Lower leg skin (tissue), 3 donors: ENCODE measurements at regions not wholly inside any gene's neighbourhood (a gene's known extent, or its start where the extent isn't known, plus 50 kb on each side); places are given as distances from the start of the nearest gene placed in this dataset.

Source experiments
- POLR2A ChIP-seq, 2 donors: fragments of 450-650 bp; IDR thresholded peaks; one replicate each; pipeline ENCODE4 v1.6.1; 2016 to 2017; ENCODE audit warnings: antibody characterized with exemption in 2 of 2, mild to moderate bottlenecking in 1 of 2, moderate library complexity in 1 of 2
- TF ChIP-seq, protein P1 (sequence below), 3 donors: fragments of 450-650 bp; IDR thresholded peaks; one replicate each; pipeline ENCODE4 v1.5.1; 2016; ENCODE audit warnings: antibody characterized with exemption in 3 of 3, mild to moderate bottlenecking in 3 of 3, moderate library complexity in 2 of 3

DNA sequence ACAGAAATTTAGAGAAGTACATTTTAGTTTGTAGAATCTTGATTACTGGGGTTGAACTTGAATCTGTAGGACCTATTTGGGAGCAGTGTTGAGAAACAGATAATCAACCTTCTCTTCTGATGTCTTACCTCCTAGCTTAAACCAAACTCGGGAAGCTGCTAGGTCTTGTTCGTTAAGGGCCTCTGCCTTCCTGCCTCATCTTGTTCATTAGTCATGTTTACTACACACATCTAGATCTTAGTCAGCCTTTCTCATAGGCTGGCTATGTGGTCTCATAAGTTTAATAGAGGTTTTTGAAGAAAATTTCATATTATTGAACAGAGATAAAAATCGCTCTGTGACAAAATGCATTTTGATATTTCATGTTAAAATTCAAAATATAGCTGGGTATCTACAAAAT is 331.0 kb upstream of the EDIL3 start:
- no peak for TF ChIP-seq POLR2A (IDR thresholded peaks at IDR 0.05)
- TF ChIP-seq, protein P1, sequence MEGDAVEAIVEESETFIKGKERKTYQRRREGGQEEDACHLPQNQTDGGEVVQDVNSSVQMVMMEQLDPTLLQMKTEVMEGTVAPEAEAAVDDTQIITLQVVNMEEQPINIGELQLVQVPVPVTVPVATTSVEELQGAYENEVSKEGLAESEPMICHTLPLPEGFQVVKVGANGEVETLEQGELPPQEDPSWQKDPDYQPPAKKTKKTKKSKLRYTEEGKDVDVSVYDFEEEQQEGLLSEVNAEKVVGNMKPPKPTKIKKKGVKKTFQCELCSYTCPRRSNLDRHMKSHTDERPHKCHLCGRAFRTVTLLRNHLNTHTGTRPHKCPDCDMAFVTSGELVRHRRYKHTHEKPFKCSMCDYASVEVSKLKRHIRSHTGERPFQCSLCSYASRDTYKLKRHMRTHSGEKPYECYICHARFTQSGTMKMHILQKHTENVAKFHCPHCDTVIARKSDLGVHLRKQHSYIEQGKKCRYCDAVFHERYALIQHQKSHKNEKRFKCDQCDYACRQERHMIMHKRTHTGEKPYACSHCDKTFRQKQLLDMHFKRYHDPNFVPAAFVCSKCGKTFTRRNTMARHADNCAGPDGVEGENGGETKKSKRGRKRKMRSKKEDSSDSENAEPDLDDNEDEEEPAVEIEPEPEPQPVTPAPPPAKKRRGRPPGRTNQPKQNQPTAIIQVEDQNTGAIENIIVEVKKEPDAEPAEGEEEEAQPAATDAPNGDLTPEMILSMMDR (IDR thresholded peaks at IDR 0.05), result no peak
